ENCODE measurements at regions not wholly inside any gene's neighbourhood (a gene's known extent, or its start where the extent isn't known, plus 50 kb on each side); places are given as distances from the start of the nearest gene placed in this dataset.
"Not testable (repeated sequence)": the region's sequence is repeated elsewhere in the genome, so short reads cannot be mapped to it uniquely, and the experiment has no call there.

DNA sequence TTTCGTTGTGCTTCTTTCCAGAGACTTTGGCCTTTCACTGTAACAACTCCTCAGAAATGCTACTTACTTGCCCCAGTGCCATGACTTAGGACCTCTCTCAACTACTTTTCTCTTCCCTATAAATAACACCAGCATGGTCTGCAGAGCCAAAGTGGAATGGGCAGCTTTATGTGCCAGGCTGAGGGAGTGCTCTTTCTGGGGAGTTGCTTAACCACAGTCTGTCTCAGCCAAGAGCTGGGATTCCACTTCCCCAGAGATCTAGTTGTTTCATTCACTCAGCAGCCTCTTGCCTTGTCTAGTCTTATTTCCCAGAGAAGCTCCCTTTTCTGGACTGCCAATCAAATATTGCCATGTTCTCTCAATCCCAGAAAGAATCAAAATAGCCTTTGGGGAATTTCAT, 912.2 kb downstream of the GRID1 start:
- DNase-seq: no peak

DNA sequence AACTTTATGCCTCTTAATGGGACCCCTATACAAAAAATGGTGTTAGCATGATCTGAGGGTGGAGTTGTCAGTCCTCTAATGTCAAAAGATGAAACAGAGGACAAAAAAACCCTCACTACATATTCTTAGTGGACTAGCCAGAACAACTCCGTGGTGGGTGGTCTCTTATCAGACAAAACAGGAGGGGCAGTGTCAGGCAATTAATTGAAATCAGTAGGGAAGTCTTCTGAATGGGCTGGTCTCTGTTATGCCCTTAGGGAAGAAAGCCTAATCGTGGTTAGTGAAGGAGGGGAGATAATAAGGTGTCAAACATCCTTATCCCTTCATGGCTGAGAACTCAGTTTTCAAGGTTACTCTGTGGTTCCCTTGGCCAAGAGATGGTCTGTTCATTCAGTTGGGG, 909.4 kb downstream of the GRID1 start:
- no peak for DNase-seq

DNA sequence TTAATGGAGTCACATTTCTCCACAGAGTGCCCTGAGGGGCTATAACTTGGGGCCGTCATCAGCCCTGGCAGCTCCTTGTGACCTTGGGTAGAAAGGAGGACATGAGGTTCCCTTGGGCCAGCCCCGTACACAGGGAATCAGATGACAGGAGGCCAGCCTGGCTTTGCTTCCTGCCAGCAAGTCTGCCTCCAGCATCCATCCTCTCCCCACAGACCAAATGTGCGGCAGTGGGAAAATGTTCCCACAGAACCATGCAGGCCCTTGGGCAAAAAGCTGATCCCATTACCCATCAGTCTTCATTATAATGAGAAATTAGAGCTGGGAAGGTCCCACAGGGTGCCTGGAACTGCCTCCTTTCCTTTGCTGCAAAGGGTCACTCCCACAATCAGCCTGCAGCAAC, 908.3 kb downstream of the GRID1 start:
- no peak for DNase-seq

DNA sequence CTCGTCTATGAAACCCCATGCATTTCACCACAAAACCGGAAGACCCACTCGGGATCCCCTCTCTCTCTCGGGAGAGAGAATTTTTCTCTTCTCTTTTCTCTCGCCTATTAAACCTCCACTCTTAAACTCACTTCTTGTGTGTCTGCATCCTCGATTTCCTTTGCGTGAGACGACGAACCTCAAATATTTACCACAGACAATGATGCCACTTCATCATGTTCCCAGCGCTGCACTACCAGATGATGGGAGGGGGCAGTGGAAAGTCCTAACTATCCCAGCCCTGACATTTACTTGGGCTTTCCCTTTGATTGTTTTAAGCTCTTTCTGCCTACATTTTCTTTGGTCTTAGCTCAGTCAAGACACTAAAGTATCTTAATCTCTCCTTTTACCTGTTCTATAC, 906.7 kb downstream of the GRID1 start:
- no peak for DNase-seq

DNA sequence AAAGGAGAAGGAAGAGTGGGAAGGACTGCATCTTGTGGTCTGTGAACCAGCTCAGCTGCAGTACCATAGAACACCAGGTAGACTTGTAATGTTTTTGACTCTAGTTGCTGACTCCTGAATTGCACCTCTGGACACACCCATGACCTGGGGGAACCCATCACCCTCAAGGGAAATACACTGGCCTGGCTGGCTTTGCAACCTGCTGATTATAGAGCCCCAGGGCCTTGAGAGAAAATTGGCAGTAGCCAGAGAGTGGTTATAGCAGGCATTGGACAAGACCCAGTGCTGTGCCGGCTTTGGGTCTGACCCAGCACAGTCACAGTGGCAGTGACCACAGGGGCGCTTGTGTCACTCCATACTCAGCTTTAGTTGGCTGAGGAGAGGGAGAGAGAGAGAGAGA, 902.3 kb downstream of the GRID1 start:
- no peak for DNase-seq

DNA sequence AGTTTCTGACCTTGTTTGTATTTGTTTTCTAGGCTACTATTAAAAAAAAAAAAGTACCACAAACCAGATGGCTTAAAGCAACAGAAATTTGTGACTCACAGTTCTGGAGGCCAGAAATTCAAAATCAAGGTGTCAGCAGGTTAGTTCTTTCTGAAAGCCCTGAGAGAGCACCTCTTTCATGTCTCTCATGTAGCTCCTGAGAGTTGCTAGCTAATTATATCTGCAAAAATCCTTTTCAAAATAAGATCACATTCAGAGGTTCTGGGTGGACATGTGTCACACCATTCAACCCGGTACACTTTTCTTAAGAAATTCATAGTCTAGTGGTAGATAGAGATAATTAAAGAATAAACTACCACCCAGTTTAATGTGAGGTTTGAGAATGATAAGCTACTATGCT, 888.6 kb downstream of the GRID1 start:
- no peak for DNase-seq

DNA sequence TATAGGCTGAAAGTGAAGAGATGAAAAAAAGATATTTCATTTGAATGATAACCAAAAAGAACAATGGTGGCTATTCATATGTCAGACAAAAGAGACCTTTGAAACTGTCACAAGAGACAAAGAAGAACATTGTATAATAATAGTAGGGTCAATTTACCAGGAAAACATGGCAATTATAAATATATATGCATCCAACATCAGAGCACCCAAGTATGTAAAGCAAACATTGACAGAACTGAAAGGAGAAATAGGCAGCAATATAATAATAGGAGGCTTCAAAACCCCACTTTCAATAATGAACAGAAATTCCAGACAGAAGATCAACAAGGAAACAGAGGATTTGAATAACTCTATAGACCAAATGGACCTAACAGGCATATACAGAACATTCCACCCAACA, 876.2 kb downstream of the GRID1 start:
- DNase-seq: no peak

DNA sequence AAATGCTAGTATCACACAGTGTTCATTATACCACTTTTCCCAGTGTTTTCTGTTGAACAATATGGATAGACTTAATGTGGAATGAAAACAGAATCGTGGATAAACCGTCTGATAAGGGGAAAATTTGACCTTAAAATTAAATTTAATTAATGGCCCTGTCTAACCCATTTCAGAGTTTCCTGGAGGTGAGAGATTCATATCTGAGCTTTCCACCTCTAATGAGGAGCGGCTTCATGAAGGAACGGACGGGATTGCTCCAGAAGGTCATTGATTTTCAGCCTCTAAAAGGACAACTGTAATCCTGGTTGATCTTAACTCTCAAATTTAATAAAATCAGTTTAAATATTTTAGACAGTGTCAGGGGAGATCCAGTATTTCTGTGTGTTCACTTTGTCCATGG, 874.9 kb downstream of the GRID1 start:
- DNase-seq: no peak

DNA sequence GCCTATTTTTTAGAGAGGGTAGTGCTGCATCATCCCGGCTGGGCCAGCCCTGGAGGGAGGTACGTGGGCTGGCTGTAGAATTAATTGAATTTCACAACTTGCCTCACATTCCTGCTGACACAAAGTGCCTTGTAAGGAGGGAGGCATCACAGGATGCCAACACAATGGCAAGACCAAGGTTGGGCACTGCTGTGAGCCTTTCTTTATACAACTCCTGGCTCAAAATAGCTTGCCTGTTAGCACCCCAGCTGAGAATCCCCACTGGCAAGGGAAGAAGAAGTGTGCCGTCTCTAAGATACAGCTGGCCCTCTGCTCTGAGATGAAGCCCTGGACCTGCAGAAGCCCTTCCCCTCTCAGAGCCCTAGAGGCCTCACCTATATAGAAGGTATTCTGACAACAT, 873.9 kb downstream of the GRID1 start:
- DNase-seq: no peak

DNA sequence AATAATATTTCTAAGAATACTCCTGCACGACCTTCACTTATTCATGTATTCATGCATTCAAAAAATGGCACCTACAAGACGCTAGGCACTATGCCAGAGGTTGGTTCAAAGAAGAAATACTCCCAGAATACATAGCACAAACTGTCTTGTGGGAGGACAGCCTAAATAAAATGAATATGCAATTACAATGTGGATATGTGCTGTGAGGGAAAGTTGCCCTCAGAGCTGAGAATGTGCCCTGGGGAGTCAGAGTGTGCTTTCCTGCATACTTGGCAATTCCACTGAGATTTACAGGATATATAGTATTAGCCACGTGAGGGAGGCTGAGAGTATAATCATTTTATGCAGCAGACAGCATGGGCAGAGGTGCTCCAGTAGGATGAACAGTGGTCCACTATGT, 872.9 kb downstream of the GRID1 start:
- DNase-seq: no peak

DNA sequence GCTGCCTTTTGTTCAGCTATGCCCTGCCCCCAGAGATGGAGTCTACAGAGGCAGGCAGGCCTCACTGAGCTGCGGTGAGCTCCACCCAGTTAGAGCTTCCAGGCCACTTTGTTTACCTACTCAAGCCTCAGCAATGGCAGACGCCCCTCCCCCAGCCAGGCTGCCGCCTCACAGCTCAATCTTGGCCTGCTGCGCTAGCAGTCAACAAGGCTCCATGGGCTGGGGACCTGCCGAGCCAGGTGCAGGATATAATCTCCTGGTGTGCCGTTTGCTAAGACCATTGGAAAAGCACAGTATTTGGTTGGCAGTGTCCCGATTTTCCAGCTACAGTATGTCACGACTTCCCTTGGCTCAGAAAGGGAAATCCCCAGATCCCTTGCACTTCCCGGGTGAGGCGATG, 862.0 kb downstream of the GRID1 start:
- not testable (repeated sequence) for DNase-seq

DNA sequence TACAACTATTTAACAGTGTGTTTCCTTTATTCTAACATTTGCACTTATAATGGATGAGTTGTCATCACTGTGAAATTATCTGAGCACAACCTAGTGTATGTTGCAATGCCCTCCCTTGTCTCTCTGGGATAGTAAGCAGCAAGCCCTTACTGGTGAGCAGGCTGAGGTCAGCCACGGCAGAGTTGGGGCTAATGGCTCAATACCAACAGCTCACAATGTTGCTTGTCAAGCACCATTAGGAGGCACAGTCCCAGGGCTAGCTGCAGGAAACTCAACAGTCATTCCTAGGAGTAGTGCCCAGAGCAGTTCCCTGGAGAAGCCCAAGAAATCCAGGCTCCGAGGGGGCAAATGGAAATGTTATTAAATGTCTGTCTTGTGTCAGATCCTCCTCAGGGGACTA, 858.4 kb downstream of the GRID1 start:
- DNase-seq: no peak

DNA sequence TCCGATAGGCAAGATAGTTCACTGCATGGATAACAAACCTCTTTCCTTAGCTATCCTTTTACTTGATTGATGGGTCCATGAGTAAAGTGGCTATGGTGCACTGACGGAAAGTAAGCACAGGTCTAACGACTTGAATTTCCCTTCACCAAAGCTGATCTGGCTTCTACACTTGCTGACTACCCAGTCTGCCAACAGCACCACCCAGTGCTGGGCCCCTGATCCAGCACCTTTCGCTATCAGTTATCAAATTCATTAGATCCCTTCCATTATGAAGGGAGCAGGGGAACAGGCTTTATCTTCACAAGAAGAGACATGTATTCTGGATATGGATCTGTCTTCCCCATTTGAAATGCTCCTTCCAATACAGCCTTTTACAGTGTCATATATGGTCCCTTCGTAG, 855.9 kb downstream of the GRID1 start:
- no peak for DNase-seq

DNA sequence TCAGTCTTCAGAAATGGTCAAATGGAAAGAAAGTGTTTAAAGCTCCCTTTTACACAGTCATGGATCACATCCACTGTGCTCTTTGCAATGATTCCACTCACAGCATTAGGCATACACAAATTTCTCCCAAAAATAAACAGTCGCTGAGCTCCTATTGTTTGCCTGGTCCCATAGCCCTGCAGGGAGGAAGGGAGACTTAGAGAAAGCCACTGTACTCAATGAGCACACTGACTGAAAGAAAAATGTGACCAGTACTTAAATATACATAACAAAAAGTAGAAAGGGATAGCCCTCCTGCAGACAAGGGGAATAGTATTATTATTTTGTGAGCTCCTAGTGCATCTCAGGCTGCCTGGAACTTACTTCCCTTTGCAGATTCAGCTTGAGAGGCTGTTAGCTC, 853.2 kb downstream of the GRID1 start:
- no peak for DNase-seq

DNA sequence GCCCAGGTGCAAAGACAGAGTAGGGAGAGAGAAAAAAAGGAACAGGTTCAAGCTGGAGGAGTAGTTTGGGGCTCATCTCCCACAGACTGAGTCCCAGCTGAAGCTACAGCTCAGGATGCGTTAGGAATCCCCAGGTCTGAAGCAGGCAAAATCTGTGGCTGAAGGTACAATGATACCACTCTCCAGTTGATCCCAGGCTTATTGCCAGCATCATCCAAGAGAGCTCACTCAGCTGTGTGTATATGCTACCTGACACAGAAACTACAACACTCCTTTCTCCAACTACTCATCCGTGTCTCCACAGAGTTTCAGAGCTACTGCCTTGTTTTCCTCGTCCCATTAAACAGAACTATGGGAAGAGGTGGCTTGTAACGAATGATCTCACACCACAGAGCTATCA, 851.3 kb downstream of the GRID1 start:
- no peak for DNase-seq

DNA sequence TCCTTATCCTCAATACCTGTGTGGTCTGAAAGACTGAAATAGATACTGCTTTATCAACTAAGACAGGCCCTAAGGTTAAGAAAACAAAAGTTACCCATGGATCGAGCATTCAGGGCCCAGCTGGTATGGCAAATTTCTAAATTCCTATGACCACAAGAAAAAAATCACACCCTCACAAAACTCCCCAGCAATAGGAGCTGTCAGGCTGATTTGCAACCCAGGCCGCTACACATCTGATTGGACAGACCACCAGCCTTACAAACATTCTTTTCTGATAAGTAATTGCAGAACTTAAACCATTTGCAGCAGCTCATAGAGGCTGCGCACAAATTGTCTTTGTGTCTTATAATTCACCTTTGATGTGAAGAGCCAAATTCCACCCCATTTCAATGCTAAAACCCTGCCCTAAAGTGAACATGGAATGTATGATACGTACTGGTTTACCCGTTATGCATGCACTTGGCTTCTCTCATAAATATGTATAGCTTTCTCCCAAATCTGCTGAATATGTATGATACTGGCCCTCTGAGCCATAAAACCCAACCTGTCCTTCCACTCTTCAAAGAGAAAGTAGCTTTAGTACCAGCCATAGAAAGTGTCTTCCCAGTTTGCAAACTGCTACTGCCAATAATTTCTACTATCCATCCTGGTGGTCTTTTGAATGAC, 842.5 kb downstream of the GRID1 start:
- no peak for DNase-seq

DNA sequence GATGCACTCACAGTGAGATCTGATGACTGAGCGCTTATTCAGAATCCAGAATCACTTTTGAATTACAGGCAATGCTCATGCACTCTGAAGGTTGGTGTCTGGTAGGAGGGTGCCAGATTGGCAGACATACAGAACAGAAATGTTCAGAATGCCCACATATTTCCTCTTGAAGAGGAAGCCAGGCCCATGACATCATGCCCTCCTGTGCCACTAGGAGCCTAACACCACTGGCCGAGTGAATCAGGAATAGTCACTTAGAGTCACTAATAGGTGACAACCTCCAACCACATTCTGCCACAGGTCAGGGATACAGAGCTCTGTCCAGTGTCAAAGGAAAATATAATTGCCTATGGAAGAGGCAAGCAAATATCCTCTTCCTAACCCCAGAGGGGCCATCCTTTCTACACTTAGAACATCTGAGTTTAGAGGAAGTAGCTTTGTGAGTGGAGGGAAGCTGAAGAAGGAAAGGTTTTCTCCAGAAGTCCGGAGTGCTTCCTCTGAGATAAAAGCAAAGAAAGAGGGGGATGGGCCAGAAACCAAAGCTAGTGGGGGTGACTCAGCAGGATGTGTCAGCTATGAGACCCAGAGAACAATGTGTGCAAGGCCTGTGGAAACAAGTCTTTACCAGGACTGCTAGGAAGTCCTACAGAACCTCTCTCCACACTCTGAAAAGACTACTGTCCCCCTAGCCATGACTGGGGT, 838.8 kb downstream of the GRID1 start:
- DNase-seq: no peak

DNA sequence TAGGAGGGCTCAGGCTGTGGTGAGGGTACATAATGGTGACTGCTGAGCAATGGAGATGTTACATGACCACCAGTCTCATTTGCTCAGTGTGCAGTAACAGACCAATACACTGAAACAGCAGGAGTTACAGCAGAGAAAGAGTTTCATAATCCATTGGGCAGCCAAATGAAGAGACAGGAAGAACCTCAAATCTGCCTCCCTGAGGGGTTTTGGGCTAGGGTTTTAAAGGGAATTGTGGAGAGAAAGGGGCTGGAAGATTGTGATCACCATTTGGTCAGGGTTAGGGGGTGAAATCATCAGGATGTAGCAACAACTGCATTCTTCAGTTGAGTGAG, 838.3 kb downstream of the GRID1 start:
- DNase-seq: no peak

DNA sequence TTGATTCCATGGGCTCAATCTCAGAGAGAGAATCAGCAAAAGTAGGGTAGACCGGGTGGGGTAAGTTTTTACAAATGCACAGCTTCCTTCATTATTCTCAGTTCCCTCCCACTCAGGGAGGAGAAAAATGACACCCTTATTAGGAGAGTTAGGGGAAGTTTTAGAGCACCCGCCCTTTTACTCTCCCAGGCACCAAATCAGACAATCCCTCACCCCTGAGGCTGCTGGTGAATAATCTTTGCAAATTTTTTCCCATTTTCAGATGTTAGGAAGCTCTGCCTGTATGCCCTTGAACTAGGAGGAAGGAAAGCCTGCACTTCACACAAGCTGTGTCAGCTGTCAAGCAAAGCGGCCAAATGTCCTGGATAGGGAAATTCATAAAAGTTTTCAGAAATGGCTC, 834.9 kb downstream of the GRID1 start:
- no peak for DNase-seq

DNA sequence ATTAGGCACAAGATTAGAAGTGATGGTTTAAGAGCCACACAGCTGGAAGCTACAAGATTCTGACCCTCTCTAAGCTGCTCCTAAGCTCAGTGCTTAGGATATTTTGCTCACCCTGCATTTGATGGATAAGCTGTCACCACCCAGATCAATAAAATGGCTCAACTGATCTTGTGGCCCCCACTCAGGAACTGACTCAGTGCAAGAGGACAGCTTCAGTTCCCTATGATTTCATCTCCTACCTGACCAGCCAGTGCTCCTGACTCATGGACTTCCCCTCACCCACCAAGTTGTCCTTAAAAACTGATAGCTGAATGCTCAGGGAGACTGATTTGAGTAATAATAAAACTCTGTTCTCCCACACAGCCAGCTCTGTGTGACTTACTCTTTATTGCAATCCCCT, 833.8 kb downstream of the GRID1 start:
- DNase-seq: no peak

DNA sequence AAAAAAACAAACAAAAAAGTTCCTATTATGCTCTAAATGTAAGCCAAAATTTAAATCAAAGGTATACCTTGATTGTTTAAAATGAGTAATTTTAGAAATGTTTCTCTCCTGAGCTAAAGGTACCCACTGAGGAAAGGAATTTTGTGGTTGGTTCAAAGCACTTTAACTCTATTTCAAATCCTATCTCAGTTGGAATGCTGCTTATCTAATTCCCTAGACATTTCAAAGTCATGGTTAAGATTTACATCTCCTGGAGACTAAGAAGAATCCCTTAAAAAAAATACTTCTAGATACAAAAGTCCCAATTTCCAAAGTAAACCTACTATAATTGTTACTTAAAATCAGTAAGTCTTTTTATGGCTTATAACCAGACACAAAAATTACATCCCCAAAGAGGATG, 830.7 kb downstream of the GRID1 start:
- DNase-seq: no peak

DNA sequence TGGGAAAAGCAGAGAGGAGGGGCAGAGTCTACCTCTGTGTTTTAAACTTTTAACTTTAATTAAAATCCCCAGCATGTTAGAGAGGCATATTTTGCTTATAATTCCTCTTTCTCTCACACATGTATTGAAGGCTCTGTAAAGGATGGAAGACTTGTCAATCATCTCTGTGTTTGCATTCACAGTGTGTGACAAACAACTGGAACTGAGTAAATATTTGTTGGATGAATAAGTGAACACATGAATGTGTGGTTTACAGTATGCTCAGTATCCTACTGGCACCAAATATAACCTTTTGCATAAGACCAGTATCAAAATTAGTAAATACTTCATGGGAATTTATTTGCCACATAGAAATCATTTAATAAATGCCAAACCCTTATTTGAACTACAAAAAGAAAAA, 829.0 kb downstream of the GRID1 start:
- DNase-seq: no peak

DNA sequence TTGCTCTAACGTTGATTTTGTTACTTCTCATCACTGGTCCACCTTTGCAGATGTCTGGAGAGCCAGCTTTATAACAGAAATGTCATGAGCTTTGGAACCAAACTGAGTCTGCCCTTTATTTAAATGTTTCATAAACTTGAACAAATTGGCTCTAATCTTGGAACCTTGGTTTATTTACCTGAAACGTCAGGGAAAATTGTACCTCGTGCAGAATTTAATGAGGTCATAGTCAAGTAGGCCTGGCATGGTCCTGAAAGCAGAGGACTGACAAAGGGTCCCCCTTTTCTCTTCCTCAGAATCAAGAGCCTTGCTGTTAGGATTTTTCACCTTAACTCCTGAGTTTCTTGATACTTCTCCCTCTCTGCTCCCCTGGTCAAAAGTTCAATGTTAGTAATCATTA, 828.0 kb downstream of the GRID1 start:
- DNase-seq: no peak

DNA sequence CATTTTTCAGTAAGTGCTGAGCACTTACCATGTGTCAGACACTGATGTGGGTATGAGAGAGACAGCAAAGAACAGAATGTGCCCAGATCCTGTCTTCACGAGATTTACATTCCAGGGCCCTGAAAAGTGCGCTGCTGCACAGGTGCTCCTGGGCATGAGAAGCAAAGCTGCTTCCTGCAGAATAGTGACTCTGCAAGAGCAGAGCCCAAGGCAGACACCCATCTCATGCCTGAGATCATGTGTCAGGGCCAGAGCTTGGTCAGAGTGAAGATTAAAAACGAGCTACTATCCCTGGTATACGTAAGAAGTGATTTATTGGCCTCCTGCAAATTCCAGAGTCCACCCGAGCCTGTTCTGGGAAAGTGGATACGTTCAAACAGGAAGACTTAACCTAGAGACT, 824.4 kb downstream of the GRID1 start:
- no peak for DNase-seq
